ENCODE measurements at regions not wholly inside any gene's neighbourhood (a gene's known extent, or its start where the extent isn't known, plus 50 kb on each side); places are given as distances from the start of the nearest gene placed in this dataset.
A peak's percentile ranks its signal among the peaks of the same experiment; 100 is the strongest.

DNA sequence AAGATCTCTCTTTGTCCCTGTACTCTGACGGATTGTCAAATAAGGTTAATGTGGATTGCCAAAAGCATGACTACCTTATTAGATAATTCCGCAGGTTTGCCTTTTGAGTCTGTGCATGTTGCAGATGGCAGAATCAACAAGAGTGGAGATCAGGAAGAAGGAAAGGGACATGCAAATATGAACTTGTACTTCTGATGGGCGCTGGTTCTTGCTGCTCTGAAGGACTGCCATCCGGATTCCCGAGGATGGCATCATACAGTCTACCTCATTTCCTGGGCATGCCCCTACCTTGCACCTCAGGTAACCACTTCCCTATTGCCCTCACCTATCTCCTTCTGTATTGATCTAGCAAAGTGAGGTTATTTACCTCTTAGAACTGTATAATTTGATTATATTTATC is 504.2 kb downstream of the ACTL7B start:
- no peaks in the 10 kb centered on the region for H3K9me3 ChIP-seq
- DNase-seq (no peak), ATAC-seq (no peak)
- H3K4me3 ChIP-seq, result no peak overlapping the region
- TF ChIP-seq, protein P1, sequence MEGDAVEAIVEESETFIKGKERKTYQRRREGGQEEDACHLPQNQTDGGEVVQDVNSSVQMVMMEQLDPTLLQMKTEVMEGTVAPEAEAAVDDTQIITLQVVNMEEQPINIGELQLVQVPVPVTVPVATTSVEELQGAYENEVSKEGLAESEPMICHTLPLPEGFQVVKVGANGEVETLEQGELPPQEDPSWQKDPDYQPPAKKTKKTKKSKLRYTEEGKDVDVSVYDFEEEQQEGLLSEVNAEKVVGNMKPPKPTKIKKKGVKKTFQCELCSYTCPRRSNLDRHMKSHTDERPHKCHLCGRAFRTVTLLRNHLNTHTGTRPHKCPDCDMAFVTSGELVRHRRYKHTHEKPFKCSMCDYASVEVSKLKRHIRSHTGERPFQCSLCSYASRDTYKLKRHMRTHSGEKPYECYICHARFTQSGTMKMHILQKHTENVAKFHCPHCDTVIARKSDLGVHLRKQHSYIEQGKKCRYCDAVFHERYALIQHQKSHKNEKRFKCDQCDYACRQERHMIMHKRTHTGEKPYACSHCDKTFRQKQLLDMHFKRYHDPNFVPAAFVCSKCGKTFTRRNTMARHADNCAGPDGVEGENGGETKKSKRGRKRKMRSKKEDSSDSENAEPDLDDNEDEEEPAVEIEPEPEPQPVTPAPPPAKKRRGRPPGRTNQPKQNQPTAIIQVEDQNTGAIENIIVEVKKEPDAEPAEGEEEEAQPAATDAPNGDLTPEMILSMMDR (IDR thresholded peaks at IDR 0.05), result no peak
- H3K27ac ChIP-seq, result no peak overlapping the region
- H3K4me1 ChIP-seq, result peaks cover 0 to 5% (median 0%) of the 10 kb centered on the region in 9 donors
- no peaks in the 10 kb centered on the region for H3K27me3 ChIP-seq
- 75 to 95% methylated on average over 5 of the region's 5 CpGs for WGBS, 2 donors
- no peaks in the 10 kb centered on the region for H3K36me3 ChIP-seq
- intact Hi-C loops (cut with DNase I), result loop anchor here in 1 of 10 donors (10.0 kb wide), 1 partner anchor 63 kb away; no protein-coding TSS in a partner anchor

DNA sequence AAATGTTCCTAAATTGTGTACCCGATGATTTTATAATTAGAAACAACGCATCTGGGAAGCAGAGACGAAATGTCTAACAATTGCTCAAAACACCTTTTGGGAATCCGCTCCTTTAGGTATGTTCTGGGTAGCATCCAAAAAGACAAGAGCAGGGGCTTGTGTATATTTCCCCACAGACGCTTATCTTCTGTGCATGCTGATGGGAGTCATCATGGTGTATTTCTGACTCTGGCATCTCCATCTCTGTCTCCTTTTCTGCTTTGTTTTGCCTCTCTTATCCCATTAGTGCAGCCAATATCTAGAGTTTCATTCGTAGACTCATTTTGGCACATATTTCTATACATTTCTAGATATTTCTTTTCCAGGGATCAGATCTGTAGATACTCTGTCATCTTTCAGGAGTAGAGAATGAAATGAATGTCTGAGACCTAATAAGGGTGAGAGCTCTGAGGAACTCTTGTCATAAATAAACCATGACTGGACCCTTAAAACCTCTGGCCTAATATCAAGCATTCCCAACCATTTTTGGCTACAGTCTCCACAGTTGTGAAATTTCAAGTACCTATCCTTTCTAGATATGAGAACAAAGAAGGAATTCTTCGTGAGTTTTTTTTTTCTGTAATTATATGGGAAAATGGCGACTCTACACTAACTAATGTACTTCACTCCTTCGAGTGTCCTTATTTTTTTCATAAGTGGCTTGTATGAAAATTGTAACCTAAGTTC is 508.2 kb downstream of the ACTL7B start:
- TF ChIP-seq, protein P1 (IDR thresholded peaks at IDR 0.05), result no peak
- no peak for DNase-seq
- Histone ChIP-seq H3K9me3 (no peaks in the 10 kb centered on the region), H3K27ac (peak overlapping the region in 2 of 10 donors; percentile 9 to 39), H3K4me1 (peaks cover 0 to 5% (median 0%) of the 10 kb centered on the region in 9 donors), H3K4me3 (no peak overlapping the region), H3K27me3 (no peaks in the 10 kb centered on the region), H3K36me3 (no peaks in the 10 kb centered on the region)
- peak in 5 of 8 donors; percentile 27 to 83 (median 62) for ATAC-seq
- 77 to 82% methylated on average over 9 of the region's 9 CpGs for WGBS, 2 donors
- intact Hi-C loops (cut with DNase I), result no loop called here

- no peak for DNase-seq
- H3K27me3 ChIP-seq, result no peaks in the 10 kb centered on the region
- no peak overlapping the region for H3K27ac ChIP-seq
- H3K4me3 ChIP-seq, result no peak overlapping the region
- TF ChIP-seq, protein P1 (IDR thresholded peaks at IDR 0.05), result no peak
- no peaks in the 10 kb centered on the region for H3K36me3 ChIP-seq
- intact Hi-C loops (cut with DNase I), result no loop called here
- ATAC-seq, result no peak
- H3K4me1 ChIP-seq, result peaks cover 0 to 5% (median 0%) of the 10 kb centered on the region in 9 donors
- 61 to 82% methylated on average over 3 of the region's 3 CpGs for WGBS, 2 donors
- no peaks in the 10 kb centered on the region for H3K9me3 ChIP-seq
Measured at GRCh38 chr9:108345826-108346225, 510.0 kb downstream of the ACTL7B start.

- no peak overlapping the region for H3K4me3 ChIP-seq
- no peaks in the 10 kb centered on the region for H3K27me3 ChIP-seq
- 44 to 52% methylated on average over 3 of the region's 3 CpGs for WGBS, 2 donors
- H3K27ac ChIP-seq, result no peak overlapping the region
- DNase-seq, result no peak
- intact Hi-C loops (cut with DNase I), result no loop called here
- no peaks in the 10 kb centered on the region for H3K9me3 ChIP-seq
- no peaks in the 10 kb centered on the region for H3K36me3 ChIP-seq
- H3K4me1 ChIP-seq, result no peaks in the 10 kb centered on the region
- no peak for ATAC-seq
- TF ChIP-seq, protein P1 (IDR thresholded peaks at IDR 0.05), result no peak
Measured at GRCh38 chr9:108339251-108339650, 516.5 kb downstream of the ACTL7B start.

Measured in heart right ventricle (tissue), 16 donors.